Femur (tissue), 1 donor: ENCODE measurements at regions not wholly inside any gene's neighbourhood (a gene's known extent, or its start where the extent isn't known, plus 50 kb on each side); places are given as distances from the start of the nearest gene placed in this dataset.

ENCODE experiments used
- DNase-seq: peaks from one replicate; pipeline ENCODE4 v3.0.0-alpha.2; 2017

- DNase-seq, result no peak
Measured at GRCh38 chr12:93180566-93180965, 197.2 kb upstream of the NUDT4 start.

- no peak for DNase-seq
Measured at GRCh38 chr12:93181409-93181965, 196.2 kb upstream of the NUDT4 start.

GRCh38 chr12:93183940-93184671 lies 193.6 kb upstream of the NUDT4 start:
- DNase-seq, result peak; percentile 79

GRCh38 chr12:93184672-93185368 lies 192.9 kb upstream of the NUDT4 start:
- no peak for DNase-seq

GRCh38 chr12:93185369-93185741 lies 192.4 kb upstream of the NUDT4 start:
- DNase-seq, result no peak

- no peak for DNase-seq
Measured at GRCh38 chr12:93186131-93186530, 191.6 kb upstream of the NUDT4 start.

GRCh38 chr12:93186621-93187020 lies 191.1 kb upstream of the NUDT4 start:
- no peak for DNase-seq

GRCh38 chr12:93191423-93191822 lies 186.3 kb upstream of the NUDT4 start:
- no peak for DNase-seq

- DNase-seq, result no peak
Measured at GRCh38 chr12:93191956-93192355, 185.8 kb upstream of the NUDT4 start.

- DNase-seq, result no peak
Measured at GRCh38 chr12:93192878-93193277, 184.8 kb upstream of the NUDT4 start.

GRCh38 chr12:93195511-93195910 lies 182.2 kb upstream of the NUDT4 start:
- no peak for DNase-seq

- no peak for DNase-seq
Measured at GRCh38 chr12:93197067-93197593, 180.6 kb upstream of the NUDT4 start.

GRCh38 chr12:93198086-93198485 lies 179.6 kb upstream of the NUDT4 start:
- no peak for DNase-seq

- no peak for DNase-seq
Measured at GRCh38 chr12:93199831-93200236, 177.9 kb upstream of the NUDT4 start.

GRCh38 chr12:93200291-93200917 lies 177.3 kb upstream of the NUDT4 start:
- no peak for DNase-seq

GRCh38 chr12:93201990-93202389 lies 175.7 kb upstream of the NUDT4 start:
- DNase-seq, result no peak

GRCh38 chr12:93202688-93203087 lies 175.0 kb upstream of the NUDT4 start:
- no peak for DNase-seq

- no peak for DNase-seq
Measured at GRCh38 chr12:93203361-93203760, 174.4 kb upstream of the NUDT4 start.

- DNase-seq, result no peak
Measured at GRCh38 chr12:93204896-93205295, 172.8 kb upstream of the NUDT4 start.

- no peak for DNase-seq
Measured at GRCh38 chr12:93205361-93205760, 172.4 kb upstream of the NUDT4 start.

GRCh38 chr12:93208011-93208410 lies 169.7 kb upstream of the NUDT4 start:
- DNase-seq, result no peak

- no peak for DNase-seq
Measured at GRCh38 chr12:93214523-93215289, 163.0 kb upstream of the NUDT4 start.

GRCh38 chr12:93215290-93215678 lies 162.4 kb upstream of the NUDT4 start:
- DNase-seq, result no peak
